ENCODE measurements at regions not wholly inside any gene's neighbourhood (a gene's known extent, or its start where the extent isn't known, plus 50 kb on each side); places are given as distances from the start of the nearest gene placed in this dataset.

DNA sequence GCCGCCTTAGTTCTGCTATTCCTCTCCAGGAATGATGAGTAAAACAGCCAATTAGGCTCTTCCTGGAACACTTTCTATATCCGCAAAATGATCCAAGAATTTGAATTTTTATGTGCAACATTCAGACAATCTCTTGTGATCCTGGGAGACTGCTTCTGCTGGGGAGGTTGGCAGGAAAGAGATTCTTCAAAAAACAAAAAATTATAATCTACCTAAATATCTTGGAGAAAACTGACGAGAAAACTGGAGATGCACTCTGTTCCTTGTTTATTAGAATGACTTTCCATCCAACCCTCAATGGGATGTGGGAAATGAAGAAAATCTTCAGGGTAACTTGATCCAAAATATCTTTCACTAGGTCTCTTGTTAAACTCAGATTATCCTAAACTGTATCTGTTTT lies 346.3 kb upstream of the UBE2E2 start:
- TF ChIP-seq SIN3A (IDR thresholded peaks at IDR 0.05; ENCODE audit: borderline replicate concordance, insufficient read depth, low read length) (no peak), FOXP2 (optimal IDR thresholded peaks at IDR 0.05; ENCODE audit: borderline replicate concordance, extremely low read depth, extremely low read length, insufficient read depth) (no peak), POLR2AphosphoS5 (IDR thresholded peaks at IDR 0.05; ENCODE audit: low read depth, low read length) (no peak)
- TF ChIP-seq, protein P1, sequence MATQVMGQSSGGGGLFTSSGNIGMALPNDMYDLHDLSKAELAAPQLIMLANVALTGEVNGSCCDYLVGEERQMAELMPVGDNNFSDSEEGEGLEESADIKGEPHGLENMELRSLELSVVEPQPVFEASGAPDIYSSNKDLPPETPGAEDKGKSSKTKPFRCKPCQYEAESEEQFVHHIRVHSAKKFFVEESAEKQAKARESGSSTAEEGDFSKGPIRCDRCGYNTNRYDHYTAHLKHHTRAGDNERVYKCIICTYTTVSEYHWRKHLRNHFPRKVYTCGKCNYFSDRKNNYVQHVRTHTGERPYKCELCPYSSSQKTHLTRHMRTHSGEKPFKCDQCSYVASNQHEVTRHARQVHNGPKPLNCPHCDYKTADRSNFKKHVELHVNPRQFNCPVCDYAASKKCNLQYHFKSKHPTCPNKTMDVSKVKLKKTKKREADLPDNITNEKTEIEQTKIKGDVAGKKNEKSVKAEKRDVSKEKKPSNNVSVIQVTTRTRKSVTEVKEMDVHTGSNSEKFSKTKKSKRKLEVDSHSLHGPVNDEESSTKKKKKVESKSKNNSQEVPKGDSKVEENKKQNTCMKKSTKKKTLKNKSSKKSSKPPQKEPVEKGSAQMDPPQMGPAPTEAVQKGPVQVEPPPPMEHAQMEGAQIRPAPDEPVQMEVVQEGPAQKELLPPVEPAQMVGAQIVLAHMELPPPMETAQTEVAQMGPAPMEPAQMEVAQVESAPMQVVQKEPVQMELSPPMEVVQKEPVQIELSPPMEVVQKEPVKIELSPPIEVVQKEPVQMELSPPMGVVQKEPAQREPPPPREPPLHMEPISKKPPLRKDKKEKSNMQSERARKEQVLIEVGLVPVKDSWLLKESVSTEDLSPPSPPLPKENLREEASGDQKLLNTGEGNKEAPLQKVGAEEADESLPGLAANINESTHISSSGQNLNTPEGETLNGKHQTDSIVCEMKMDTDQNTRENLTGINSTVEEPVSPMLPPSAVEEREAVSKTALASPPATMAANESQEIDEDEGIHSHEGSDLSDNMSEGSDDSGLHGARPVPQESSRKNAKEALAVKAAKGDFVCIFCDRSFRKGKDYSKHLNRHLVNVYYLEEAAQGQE (IDR thresholded peaks at IDR 0.05; ENCODE audit: insufficient read depth in 1 of 2, low read depth in 2 of 2, low read length in 2 of 2), result no peak

DNA sequence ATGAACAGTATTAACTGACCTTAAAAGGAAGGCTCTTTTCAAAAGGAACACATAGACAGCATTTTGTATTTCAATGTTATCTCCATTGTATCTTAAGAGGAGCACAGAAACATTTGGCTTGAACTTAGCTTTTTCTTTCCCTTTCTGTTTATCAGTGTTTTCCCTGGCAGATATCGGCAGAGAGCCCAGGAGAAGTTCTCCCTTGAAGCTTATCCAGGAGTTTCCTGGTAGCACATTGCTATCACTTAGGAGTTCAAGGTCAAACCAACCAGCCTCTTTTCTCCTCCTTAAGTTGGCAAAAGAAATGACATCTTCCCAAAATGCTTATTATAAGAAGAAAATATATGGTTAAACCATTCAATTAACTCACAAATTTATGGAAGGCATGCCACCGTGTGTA lies 344.6 kb upstream of the UBE2E2 start:
- TF ChIP-seq SIN3A (IDR thresholded peaks at IDR 0.05; ENCODE audit: borderline replicate concordance, insufficient read depth, low read length), result no peak
- TF ChIP-seq, protein P1 (IDR thresholded peaks at IDR 0.05; ENCODE audit: insufficient read depth in 1 of 2, low read depth in 2 of 2, low read length in 2 of 2), result no peak
- no peak for TF ChIP-seq TAF1 (IDR thresholded peaks at IDR 0.05; ENCODE audit: borderline replicate concordance, insufficient read depth, low read length)
- TF ChIP-seq POLR2AphosphoS5 (IDR thresholded peaks at IDR 0.05; ENCODE audit: low read depth, low read length), result no peak
- TF ChIP-seq FOXP2 (optimal IDR thresholded peaks at IDR 0.05; ENCODE audit: borderline replicate concordance, extremely low read depth, extremely low read length, insufficient read depth), result no peak

DNA sequence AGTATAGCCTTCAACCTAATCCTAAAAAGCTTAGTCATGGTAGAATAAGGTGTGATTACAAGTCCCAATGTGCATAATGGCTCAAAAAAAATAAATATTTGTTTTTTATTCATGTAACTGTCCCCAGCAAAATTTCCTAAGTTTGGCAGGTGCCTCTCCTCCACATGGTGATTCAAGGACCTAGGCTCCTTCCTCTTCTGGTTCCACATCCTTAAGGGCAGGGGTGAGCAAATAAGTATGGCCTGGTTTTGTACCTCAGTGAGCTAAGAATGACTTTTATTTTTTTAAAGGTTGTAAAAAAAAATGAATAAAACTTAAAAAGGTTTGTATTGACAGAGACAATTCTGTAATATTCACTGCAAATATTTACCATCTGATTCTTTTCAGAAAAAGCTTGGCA lies 343.5 kb upstream of the UBE2E2 start:
- no peak for TF ChIP-seq SIN3A (IDR thresholded peaks at IDR 0.05; ENCODE audit: borderline replicate concordance, insufficient read depth, low read length)
- no peak for TF ChIP-seq FOXP2 (optimal IDR thresholded peaks at IDR 0.05; ENCODE audit: borderline replicate concordance, extremely low read depth, extremely low read length, insufficient read depth)

DNA sequence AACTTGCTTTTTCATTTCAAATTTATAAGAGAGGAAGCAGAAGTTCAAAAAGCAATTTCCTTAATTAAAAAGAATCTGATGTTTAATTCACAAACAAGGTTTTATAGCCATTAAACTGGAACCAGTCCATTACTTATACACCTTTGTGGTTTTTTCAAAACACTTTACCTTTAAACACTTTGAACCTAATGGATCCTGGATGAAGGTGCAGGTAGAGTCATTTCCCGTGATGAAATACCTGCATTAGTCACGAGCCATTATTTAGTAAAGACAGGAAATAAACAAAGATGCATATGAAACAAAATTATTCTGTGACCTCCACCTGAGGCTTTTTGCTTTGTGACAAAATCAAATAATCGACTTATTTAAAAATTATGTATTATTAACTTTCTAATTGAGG lies 341.7 kb upstream of the UBE2E2 start:
- TF ChIP-seq, protein P1 (IDR thresholded peaks at IDR 0.05; ENCODE audit: insufficient read depth in 1 of 2, low read depth in 2 of 2, low read length in 2 of 2), result no peak
- TF ChIP-seq FOXP2 (optimal IDR thresholded peaks at IDR 0.05; ENCODE audit: borderline replicate concordance, extremely low read depth, extremely low read length, insufficient read depth) (no peak), SIN3A (IDR thresholded peaks at IDR 0.05; ENCODE audit: borderline replicate concordance, insufficient read depth, low read length) (no peak), POLR2AphosphoS5 (IDR thresholded peaks at IDR 0.05; ENCODE audit: low read depth, low read length) (no peak), TAF1 (IDR thresholded peaks at IDR 0.05; ENCODE audit: borderline replicate concordance, insufficient read depth, low read length) (no peak)

DNA sequence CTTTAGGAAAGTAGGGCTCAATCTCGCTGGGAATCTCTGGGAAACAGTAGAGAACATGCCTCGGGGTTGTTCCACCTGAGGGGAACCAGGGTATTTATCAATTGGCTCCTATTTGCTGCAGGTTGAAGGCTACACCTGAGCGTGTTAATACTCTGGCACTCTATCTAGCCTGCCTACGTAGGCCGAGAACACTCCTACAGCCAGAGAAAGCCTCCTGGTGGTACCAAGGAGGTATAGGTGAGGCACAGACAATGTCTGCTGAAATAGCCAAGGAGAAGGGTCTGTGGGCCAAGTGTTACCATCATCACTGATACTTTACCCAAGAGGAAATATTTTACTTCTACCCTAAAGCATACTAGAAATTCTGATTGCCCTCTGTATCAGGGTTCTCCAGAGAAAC lies 341.0 kb upstream of the UBE2E2 start:
- TF ChIP-seq TAF1 (IDR thresholded peaks at IDR 0.05; ENCODE audit: borderline replicate concordance, insufficient read depth, low read length) (no peak), FOXP2 (optimal IDR thresholded peaks at IDR 0.05; ENCODE audit: borderline replicate concordance, extremely low read depth, extremely low read length, insufficient read depth) (no peak), POLR2AphosphoS5 (IDR thresholded peaks at IDR 0.05; ENCODE audit: low read depth, low read length) (no peak), SIN3A (IDR thresholded peaks at IDR 0.05; ENCODE audit: borderline replicate concordance, insufficient read depth, low read length) (no peak)
- TF ChIP-seq, protein P1 (IDR thresholded peaks at IDR 0.05; ENCODE audit: insufficient read depth in 1 of 2, low read depth in 2 of 2, low read length in 2 of 2), result no peak
